Right lobe of liver (tissue), 4 donors: ENCODE measurements at regions not wholly inside any gene's neighbourhood (a gene's known extent, or its start where the extent isn't known, plus 50 kb on each side); places are given as distances from the start of the nearest gene placed in this dataset.

Source experiments
- CTCF ChIP-seq, 4 donors: fragments of 200-600 bp in 3 of 4; fragments of 450-650 bp in 1 of 4; IDR thresholded peaks; one replicate each; pipeline versions ENCODE4 v1.5.1 to v1.8.0; 2016 to 2022; ENCODE audit warnings: antibody characterized with exemption in 4 of 4, mild to moderate bottlenecking in 2 of 4
- POLR2A ChIP-seq: fragments of 450-650 bp; IDR thresholded peaks from one replicate; pipeline ENCODE4 v1.6.1; 2017; ENCODE audit warnings: antibody characterized with exemption, mild to moderate bottlenecking
- donor health status: DM: no; HTN: no; CAD: no.
- donor health status: DM: no; HTN: no; CAD: no.
- donor health status: DM: no; HTN: yes; CAD: no.

DNA sequence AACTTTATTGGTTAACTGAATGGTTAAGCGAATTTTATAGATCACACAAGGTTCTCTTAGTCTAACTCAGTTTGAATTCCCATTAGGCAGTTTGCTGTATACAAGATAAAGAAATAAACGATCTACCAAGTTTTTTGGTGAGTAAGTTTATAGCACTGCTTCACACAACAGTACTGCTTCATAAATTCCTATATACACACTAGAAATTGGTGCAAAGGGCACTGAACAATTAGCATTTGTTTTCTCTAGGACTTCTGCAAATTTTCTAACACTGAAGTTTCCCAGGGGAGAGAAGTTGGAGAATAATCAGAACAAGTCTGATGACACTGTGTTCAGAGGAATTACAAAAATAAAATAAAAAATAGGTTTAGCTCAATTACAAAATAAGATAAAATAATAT, 1138.8 kb upstream of the PCDH9 start:
- TF ChIP-seq CTCF (IDR thresholded peaks at IDR 0.05) (no peak), POLR2A (no peak)
